NCI-H1092 treated with DMSO at 0.1 percent for 48 hours (cell line): ENCODE measurements at regions not wholly inside any gene's neighbourhood (a gene's known extent, or its start where the extent isn't known, plus 50 kb on each side); places are given as distances from the start of the nearest gene placed in this dataset.
"Not testable (repeated sequence)": the region's sequence is repeated elsewhere in the genome, so short reads cannot be mapped to it uniquely, and the experiment has no call there.

Experiments used
- DNase-seq: peaks from one replicate; lab custom pipeline; 2025; lab: John Stamatoyannopoulos, UW

- not testable (repeated sequence) for DNase-seq
Observed at GRCh38 chr7:68843985-68844384, 754.3 kb upstream of the AUTS2 start.

GRCh38 chr7:68846811-68847325, 751.4 kb upstream of the AUTS2 start:
- no peak for DNase-seq

- no peak for DNase-seq
Observed at GRCh38 chr7:68853254-68853653, 745.0 kb upstream of the AUTS2 start.

GRCh38 chr7:68857571-68857970, 740.7 kb upstream of the AUTS2 start:
- DNase-seq = no peak

- no peak for DNase-seq
Observed at GRCh38 chr7:68858497-68858896, 739.8 kb upstream of the AUTS2 start.

GRCh38 chr7:68861171-68861570, 737.1 kb upstream of the AUTS2 start:
- DNase-seq = no peak

GRCh38 chr7:68862261-68862660, 736.0 kb upstream of the AUTS2 start:
- no peak for DNase-seq

GRCh38 chr7:68862736-68863135, 735.5 kb upstream of the AUTS2 start:
- peak; percentile 31 for DNase-seq

- no peak for DNase-seq
Observed at GRCh38 chr7:68865351-68866199, 732.7 kb upstream of the AUTS2 start.

GRCh38 chr7:68866200-68866570, 732.1 kb upstream of the AUTS2 start:
- DNase-seq = no peak

GRCh38 chr7:68866721-68867120, 731.6 kb upstream of the AUTS2 start:
- not testable (repeated sequence) for DNase-seq

GRCh38 chr7:68868978-68869377, 729.3 kb upstream of the AUTS2 start:
- DNase-seq = no peak

- no peak for DNase-seq
Observed at GRCh38 chr7:68873616-68874015, 724.7 kb upstream of the AUTS2 start.

GRCh38 chr7:68875857-68876256, 722.4 kb upstream of the AUTS2 start:
- no peak for DNase-seq

GRCh38 chr7:68887116-68887515, 711.2 kb upstream of the AUTS2 start:
- DNase-seq = not testable (repeated sequence)

- DNase-seq = no peak
Observed at GRCh38 chr7:68888971-68889385, 709.3 kb upstream of the AUTS2 start.

GRCh38 chr7:68892236-68892635, 706.0 kb upstream of the AUTS2 start:
- no peak for DNase-seq

GRCh38 chr7:68893411-68893810, 704.9 kb upstream of the AUTS2 start:
- DNase-seq = no peak

- DNase-seq = not testable (repeated sequence)
Observed at GRCh38 chr7:68899156-68899555, 699.1 kb upstream of the AUTS2 start.

GRCh38 chr7:68900096-68900495, 698.2 kb upstream of the AUTS2 start:
- no peak for DNase-seq

- no peak for DNase-seq
Observed at GRCh38 chr7:68904630-68905029, 693.6 kb upstream of the AUTS2 start.

GRCh38 chr7:68911754-68912153, 686.5 kb upstream of the AUTS2 start:
- no peak for DNase-seq

GRCh38 chr7:68914006-68914405, 684.3 kb upstream of the AUTS2 start:
- peak; percentile 86 for DNase-seq
